Ishikawa (cell line): ENCODE measurements at regions not wholly inside any gene's neighbourhood (a gene's known extent, or its start where the extent isn't known, plus 50 kb on each side); places are given as distances from the start of the nearest gene placed in this dataset.

Source experiments
- CEBPB ChIP-seq: IDR thresholded peaks from 2 replicates; pipeline ENCODE4 v1.6.1; 2012
- CREB1 ChIP-seq: IDR thresholded peaks from 2 replicates; pipeline ENCODE4 v1.6.1; 2012; ENCODE audit warnings: low read depth
- EGR1 ChIP-seq: IDR thresholded peaks from 2 replicates; pipeline ENCODE4 v1.6.1; 2012
- EP300 ChIP-seq: IDR thresholded peaks from 2 replicates; pipeline ENCODE4 v1.6.1; 2012; ENCODE audit warnings: borderline replicate concordance
- FOXM1 ChIP-seq: IDR thresholded peaks from 2 replicates; pipeline ENCODE4 v1.6.1; 2012; ENCODE audit warnings: low read depth, borderline replicate concordance
- NFIC ChIP-seq: IDR thresholded peaks from 2 replicates; pipeline ENCODE4 v1.6.1; 2012
- RAD21 ChIP-seq: IDR thresholded peaks from 2 replicates; pipeline ENCODE4 v1.6.1; 2012; ENCODE audit warnings: low read depth
- REST ChIP-seq: IDR thresholded peaks from 2 replicates; pipeline ENCODE4 v1.6.1; 2012; ENCODE audit warnings: low read depth, mild to moderate bottlenecking
- TAF1 ChIP-seq: IDR thresholded peaks from 2 replicates; pipeline ENCODE4 v1.6.1; 2012; ENCODE audit warnings: low read depth, mild to moderate bottlenecking
- TCF12 ChIP-seq: IDR thresholded peaks from 2 replicates; pipeline ENCODE4 v1.6.1; 2012; ENCODE audit warnings: low read depth
- TEAD4 ChIP-seq: IDR thresholded peaks from 2 replicates; pipeline ENCODE4 v1.6.1; 2012
- USF1 ChIP-seq: IDR thresholded peaks from 2 replicates; pipeline ENCODE4 v1.6.1; 2012
- YY1 ChIP-seq: IDR thresholded peaks from 2 replicates; pipeline ENCODE4 v1.6.1; 2012; ENCODE audit warnings: low read depth
- ZBTB7A ChIP-seq: IDR thresholded peaks from 2 replicates; pipeline ENCODE4 v1.6.1; 2012; ENCODE audit warnings: low read depth
- TF ChIP-seq, protein P1 (sequence below): IDR thresholded peaks from 2 replicates; pipeline ENCODE4 v1.6.1; 2012

DNA sequence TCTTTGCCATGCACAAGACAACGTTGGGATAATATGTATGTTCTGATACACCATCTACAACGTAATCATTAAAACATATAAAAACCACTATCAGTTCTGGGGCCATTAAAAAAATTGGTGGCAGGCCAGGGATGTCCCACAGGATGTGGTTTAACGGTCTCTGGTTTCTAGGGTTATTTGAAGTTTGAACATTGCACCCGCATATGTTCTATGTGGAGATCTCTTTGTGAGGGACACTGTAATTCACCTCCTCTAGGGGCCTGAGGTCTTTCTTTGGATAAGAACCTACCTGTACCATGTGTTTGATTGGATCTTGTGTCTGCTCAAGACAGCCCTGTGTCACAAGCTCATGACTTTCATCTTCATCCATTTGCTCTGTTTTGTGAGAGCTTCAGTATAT, 73.2 kb downstream of the GGTLC2 start:
- TF ChIP-seq TCF12 (no peak), CREB1 (no peak)
- TF ChIP-seq, protein P1, sequence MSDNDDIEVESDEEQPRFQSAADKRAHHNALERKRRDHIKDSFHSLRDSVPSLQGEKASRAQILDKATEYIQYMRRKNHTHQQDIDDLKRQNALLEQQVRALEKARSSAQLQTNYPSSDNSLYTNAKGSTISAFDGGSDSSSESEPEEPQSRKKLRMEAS: no peak

GRCh38 chr22:22720201-22720723, 75.8 kb downstream of the GGTLC2 start:
- no peak for TF ChIP-seq REST

- TF ChIP-seq ZBTB7A (no peak), TAF1 (no peak), YY1 (no peak), USF1 (no peak), EGR1 (no peak), CREB1 (no peak), RAD21 (no peak), FOXM1 (no peak), REST (no peak), TCF12 (no peak), CEBPB (no peak), EP300 (no peak), TEAD4 (no peak)
- TF ChIP-seq, protein P1: no peak
These were observed 76.4 kb downstream of the GGTLC2 start for GRCh38 chr22:22720724-22721261.

DNA sequence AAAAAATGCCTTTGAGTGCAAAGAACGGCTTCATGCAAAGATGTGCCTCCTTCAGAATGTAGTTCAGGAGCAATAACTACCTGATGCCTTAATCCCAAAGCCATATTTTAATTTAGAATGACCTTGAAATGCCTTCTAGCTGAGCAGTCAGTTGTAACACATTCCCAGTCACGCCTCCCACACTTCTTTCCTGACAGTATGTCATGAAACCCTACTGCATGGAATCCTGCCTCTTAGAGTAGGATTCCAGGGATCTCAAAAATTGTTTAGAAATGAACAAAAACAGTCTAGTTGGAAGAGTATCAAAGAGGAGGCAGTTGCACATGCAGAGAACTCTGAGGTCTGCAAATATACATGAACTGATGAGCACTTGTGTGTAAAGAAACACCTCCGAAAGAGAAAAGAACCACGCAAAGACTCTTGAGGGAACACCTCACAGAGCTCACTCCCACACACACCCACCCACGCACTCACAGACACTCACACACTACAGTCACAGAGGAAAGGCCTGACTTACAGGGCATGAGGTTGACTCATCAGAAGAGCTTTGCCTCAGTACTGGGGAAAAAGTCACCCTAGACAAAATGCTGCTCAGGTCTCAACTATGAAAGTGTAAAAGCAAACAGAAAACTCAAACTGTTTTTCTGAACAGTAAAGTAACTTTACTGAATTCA, 77.4 kb downstream of the GGTLC2 start:
- TF ChIP-seq USF1: no peak
- TF ChIP-seq TAF1: no peak
- no peak for TF ChIP-seq RAD21
- TF ChIP-seq NFIC: no peak

- TF ChIP-seq YY1 (no peak), ZBTB7A (no peak), REST (no peak), RAD21 (no peak), NFIC (no peak), EP300 (no peak), EGR1 (no peak), USF1 (no peak), TEAD4 (no peak), CEBPB (no peak), CREB1 (no peak), TAF1 (no peak), TCF12 (no peak)
- TF ChIP-seq, protein P1: no peak
These were observed 84.0 kb downstream of the GGTLC2 start for GRCh38 chr22:22728382-22728781.
